ENCODE measurements at regions not wholly inside any gene's neighbourhood (a gene's known extent, or its start where the extent isn't known, plus 50 kb on each side); places are given as distances from the start of the nearest gene placed in this dataset.

DNA sequence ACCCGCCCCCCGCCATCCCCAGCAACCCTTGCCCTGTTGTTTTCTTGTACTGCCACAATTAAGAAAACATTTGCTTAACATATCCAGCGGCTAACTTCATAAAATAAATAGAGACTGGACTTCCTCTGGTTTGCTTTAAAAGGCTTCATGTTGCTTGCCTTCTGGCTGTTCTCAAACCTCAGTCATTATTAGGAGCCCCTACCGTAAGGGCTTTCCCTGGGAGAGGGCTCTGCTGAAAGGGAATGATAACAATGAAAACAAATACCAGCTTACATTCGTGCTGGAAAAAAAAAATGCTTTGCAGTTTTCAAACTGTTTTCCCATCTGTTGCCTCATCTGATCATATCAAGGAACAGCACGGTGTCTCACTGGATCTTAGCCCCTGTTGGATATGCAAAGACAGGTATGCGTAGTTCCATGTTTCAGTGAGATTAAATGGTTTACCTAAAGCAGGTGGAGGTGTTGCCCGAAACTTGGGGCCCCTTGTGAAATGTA, 77.2 kb upstream of the VGLL4 start:
- peaks cover 23% of the 10 kb centered on the region for H3K4me1 ChIP-seq
- H3K27me3 ChIP-seq (ENCODE audit: low read depth), result no peaks in the 10 kb centered on the region
- DNase-seq (no peak), ATAC-seq (no peak)
- H3K36me3 ChIP-seq, result no peaks in the 10 kb centered on the region
- H3K4me3 ChIP-seq, result peak overlapping the region; percentile 96
- intact Hi-C loops (cut with DNase I), result no loop called here
- no peaks in the 10 kb centered on the region for H3K9me3 ChIP-seq
- TF ChIP-seq CTCF (IDR thresholded peaks at IDR 0.05), result no peak
- peak overlapping the region; percentile 92 for H3K27ac ChIP-seq

DNA sequence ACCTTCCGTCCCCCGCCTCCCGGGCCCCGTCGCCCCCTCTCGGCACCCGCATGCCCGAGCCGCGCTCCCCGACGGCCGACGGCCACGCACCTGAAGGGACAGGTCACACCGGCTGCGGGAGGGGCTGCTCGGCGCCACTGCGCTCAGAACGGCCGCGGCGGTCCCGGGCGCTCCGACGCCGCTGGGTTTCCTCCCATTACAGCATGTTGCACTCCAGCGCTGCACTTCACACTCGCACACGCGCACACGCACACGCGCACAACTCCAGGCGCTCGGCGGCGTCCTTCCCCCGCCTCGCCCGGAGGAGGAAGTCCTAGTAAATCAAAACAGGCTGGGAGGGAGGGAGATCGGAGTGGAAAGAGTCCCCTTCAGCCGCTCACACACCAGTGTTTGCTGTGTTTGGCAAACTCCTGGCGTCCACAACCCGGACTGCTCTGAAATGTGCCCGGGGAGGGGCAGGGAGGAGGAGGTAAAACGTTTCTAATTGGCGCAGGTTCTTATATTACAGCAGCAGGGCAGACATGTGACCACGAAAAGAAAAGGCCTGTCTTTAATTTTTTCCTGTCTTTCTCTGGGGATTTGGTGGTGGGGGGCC, 76.7 kb upstream of the VGLL4 start:
- peak; percentile 83 to 85 for ATAC-seq
- peak; percentile 88 for DNase-seq
- Histone ChIP-seq H3K27ac (peak overlapping the region; percentile 92), H3K36me3 (no peaks in the 10 kb centered on the region), H3K9me3 (no peaks in the 10 kb centered on the region), H3K4me3 (peak overlapping the region; percentile 96), H3K4me1 (peaks cover 23% of the 10 kb centered on the region), H3K27me3 (ENCODE audit: low read depth) (no peaks in the 10 kb centered on the region)
- intact Hi-C loops (cut with DNase I), result no loop called here
- no peak for TF ChIP-seq CTCF (IDR thresholded peaks at IDR 0.05)

DNA sequence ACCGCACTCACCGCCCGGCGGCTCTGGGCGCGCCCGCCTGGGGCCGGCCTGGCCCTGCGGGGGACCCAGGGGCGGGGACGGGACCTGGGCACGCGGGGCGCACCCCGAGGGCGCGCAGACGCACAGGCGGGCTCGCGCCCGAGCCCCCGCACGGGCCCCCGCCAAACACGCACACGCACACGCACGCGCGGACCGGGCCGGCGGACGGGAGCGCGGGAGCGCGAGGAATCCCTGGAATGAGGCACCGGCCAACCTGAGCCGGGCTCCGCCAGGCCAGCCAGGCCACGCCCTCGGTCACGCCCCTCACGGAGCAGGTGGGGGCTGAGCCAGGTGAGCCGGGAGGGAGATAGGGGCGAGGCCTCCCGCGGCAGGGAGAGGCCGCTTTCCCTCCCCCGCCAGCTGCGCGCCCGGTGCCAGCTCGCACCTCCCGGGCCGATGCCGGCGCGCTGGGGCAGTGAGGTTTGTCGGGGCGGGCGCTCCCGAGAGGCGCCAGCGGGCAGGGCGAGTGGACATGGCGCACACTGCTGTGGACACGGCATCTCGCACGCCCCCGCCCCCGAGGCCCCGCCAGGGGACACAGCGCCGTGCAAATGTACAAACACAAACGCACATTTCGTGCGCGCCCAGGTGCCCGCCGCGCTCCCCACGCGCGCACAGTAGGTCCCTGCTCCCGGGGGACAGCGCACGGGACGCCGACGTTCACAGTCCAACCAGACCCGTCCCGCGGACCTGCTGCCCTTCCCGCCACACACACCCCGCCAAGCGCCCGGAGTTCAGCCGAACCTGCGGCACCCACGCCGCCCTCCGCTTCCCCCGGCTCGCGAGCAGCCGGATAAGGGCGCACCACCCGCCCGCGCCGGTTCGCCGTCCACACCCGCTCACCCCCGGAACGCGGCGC, 75.9 kb upstream of the VGLL4 start:
- no peak for TF ChIP-seq CTCF (IDR thresholded peaks at IDR 0.05)
- H3K4me3 ChIP-seq, result peak overlapping the region; percentile 96
- intact Hi-C loops (cut with DNase I), result no loop called here
- H3K27ac ChIP-seq, result peak overlapping the region; percentile 92
- no peaks in the 10 kb centered on the region for H3K27me3 ChIP-seq (ENCODE audit: low read depth)
- DNase-seq (peak; percentile 93), ATAC-seq (peak; percentile 93 to 96)
- peaks cover 23% of the 10 kb centered on the region for H3K4me1 ChIP-seq
- no peaks in the 10 kb centered on the region for H3K36me3 ChIP-seq
- no peaks in the 10 kb centered on the region for H3K9me3 ChIP-seq

DNA sequence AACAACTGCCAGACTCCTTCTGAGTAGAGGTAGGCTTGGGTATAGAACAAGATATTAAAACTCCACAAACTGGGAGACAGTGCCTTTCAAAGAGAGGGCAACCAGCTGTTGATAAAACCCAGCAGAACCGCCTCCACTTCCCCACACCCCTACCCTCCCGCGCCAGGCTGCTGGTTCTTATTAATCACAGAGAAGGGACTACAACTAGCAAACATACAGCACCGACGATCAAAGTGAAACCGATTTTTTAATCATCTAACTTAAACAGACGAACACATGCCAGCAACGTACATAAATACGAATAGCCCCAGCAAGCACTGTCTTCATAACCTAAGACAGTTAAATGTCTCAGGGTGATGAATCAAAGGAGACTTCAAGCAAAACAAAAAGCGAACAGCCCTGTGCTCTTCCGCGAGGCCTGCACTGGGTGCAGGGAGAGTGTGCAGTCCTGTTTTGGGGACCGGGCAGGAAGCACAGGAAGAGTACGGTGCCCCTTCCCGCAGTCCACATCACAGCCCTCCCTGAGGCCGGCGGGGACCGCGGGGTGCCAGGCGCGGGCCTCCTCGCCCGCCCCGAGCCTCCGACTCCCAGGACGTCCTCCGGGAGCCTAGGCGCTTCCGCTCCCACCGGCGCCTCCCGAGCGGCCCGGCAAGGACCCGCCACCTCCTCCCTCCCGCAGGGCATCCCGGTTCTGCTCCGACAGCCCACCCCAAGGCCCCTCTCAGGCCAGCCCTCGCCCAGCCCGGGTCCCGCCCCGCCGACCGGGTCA, 75.1 kb upstream of the VGLL4 start:
- intact Hi-C loops (cut with DNase I), result no loop called here
- H3K36me3 ChIP-seq, result no peaks in the 10 kb centered on the region
- H3K4me1 ChIP-seq, result peaks cover 23% of the 10 kb centered on the region
- no peaks in the 10 kb centered on the region for H3K27me3 ChIP-seq (ENCODE audit: low read depth)
- no peak for TF ChIP-seq CTCF (IDR thresholded peaks at IDR 0.05)
- ATAC-seq, result peak; percentile 1 to 9
- no peaks in the 10 kb centered on the region for H3K9me3 ChIP-seq
- H3K27ac ChIP-seq, result peak overlapping the region; percentile 92
- DNase-seq, result peak; percentile 64
- H3K4me3 ChIP-seq, result peak overlapping the region; percentile 96

Measured in lower lobe of right lung (tissue), 2 donors.